ENCODE measurements at regions not wholly inside any gene's neighbourhood (a gene's known extent, or its start where the extent isn't known, plus 50 kb on each side); places are given as distances from the start of the nearest gene placed in this dataset.

DNA sequence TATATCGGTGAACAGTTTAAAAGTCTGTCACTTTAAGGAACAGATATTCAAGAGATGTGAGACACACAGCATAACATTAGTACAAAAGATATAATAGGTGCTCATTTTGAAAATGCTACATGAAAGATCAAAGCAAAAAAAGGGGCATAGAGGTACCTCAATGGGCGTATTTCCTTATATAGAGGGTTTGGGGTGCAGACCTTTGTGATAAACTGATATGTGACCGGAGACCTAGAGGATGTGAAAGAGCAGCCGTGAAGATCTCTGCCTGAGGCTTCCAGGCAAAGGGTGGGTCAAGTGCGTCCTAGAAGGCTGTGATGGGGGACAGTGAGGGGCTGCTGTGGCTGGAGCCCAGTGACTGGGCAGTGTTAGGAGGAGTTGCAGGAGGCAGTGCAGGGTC lies 551.4 kb downstream of the ETS1 start:
- DNase-seq (ENCODE audit: low spot score) = no peak

DNA sequence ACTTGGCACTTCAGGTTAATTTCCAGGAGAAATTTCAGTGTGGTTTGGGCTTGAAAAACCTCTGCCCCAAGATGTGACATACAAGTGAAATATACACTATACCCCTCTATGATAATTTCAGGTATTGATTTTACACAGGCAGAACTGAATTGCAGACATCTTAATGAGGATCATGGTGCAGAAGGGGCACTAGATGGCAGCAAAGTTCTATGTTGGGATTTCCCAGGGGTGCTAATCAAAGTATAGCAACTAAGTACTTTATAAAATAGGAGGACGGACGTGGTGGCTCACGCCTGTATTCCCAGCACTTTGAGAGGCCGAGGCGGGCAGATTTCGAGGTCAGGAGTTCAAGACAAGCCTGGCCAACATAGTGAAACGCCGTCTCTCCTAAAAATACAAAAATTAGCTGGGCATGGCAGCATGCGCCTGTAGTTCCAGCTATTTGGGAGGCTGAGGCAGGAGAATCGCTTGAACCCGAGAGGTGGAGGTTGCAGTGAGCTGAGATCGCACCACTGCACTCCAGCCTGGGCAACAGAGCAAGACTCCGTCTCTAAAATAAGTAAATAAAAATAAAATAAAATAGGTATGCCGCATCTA lies 555.7 kb downstream of the ETS1 start:
- peak; percentile 57 for DNase-seq (ENCODE audit: low spot score)

DNA sequence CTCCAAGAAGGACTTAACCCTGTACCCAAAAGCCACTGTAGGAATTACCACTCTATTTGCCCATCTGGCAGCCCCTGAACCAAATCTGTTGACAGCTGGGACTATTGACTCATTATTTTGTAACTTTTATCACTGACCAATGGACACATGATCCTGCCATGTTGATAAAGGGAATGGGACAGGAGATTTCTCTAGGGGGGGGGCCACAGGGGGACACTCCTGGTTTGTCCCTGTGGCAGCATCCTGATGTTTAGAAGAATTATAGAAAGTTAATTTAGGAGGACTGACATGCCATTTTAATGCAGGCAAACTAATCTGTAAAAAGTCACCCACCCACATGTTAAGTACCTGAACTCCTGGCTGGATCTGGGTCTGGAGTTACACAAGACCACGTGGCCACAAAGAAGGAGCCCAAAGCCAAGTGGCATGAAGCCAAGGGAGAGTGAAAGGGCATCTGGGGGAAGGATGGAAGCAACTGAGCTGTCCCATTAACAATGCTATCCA lies 558.1 kb downstream of the ETS1 start:
- DNase-seq (ENCODE audit: low spot score) = no peak

DNA sequence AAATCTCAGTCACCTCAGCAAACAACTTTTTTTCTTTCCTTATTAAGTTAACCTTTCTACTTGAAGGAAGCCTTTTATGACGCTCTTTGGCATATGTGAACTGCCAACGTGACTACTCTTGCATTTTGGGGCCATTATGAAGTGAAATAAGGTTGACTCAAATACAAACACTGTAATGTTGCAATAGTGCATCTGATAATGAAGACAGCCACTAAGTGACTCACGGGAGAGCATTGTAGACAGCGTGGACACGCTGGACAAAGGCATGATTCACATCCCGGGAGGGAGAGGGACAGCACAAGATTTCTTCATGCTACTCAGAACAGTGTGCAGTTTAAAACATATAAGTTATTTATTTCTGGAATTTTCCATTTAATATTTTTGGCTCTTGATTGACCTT lies 560.8 kb downstream of the ETS1 start:
- DNase-seq (ENCODE audit: low spot score) = no peak

DNA sequence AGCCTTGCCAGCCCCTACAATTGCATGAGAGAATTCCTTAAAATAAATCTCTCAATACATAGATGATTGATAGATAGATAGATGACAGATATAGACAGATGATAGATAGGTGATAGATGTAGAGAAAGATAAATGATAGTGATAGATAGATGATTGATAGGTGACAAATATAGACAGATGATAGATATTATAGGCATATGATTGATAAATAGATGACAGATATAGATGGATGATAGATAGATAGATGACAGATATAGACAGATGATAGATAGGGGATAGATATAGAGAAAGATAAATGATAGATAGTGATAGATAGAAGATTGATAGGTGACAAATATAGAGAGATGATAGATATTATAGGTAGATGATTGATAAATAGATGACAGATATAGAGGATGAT lies 564.6 kb downstream of the ETS1 start:
- DNase-seq (ENCODE audit: low spot score) = no peak

DNA sequence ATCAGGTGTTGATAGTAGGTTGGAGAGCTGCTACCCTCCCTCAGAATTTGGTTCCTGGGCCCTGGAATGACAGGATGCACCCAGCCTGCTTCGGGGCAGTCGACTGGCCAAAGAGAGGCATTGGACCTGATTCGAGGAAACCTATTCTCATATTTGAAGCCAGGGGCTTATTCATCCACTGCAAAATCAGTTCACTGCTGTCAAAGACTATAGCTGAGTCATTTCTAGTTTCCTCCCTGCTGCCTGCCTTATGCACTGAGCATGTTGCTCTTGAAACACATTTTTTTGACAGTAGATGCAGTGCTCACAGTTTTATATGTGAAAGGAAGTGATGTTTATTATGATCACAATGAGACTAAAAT lies 565.4 kb downstream of the ETS1 start:
- DNase-seq (ENCODE audit: low spot score) = no peak

DNA sequence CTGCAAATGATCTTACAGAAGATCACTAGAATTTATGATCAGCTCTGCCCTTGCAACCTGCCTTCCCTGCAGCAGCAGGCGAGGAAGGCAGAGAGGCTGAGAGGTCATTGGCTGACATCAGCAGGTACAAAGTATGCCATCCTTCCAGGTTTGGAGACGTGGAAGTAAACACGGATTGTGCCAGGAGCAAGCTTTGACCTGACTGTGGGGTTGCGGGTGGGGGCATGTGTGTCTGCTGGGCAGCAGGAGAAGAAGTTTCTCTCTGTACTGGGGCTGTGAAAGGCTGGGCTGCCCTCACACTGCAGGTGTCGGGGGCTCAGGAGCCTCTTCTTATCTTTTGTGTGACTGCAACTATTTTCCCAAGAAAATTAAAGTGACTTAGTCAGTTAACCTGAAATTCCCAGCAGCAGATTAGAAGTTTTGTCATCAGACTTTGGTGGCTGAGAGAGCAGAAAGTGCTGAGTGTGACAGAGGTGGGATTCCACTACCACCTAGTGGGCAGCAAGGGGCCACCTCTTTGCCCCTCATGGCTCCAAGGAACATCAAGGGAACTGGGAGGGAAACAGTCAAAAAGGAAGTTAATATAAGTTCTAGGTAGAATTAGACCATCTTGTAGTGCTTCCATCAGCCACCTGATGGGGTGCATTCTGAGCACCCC lies 565.9 kb downstream of the ETS1 start:
- DNase-seq (ENCODE audit: low spot score) = peak; percentile 59

DNA sequence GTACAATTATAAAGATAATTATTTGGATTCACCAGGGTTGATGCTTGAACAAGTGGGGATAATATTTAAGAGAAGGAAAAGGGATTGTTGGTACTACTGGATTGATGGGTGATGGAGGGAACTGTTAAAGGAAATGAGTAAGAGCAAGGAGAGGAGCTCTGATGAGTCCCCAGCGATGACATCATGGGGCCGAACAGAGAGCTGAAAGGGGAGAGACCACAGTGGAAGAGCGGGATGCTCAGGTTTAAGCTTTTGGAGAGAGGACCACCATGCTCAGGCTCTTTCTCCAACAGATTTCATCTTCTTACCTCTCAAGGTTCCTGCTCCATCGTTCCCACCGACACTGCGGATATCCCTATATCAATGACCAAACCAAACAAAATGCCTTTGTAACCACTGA lies 568.7 kb downstream of the ETS1 start:
- DNase-seq (ENCODE audit: low spot score) = no peak

DNA sequence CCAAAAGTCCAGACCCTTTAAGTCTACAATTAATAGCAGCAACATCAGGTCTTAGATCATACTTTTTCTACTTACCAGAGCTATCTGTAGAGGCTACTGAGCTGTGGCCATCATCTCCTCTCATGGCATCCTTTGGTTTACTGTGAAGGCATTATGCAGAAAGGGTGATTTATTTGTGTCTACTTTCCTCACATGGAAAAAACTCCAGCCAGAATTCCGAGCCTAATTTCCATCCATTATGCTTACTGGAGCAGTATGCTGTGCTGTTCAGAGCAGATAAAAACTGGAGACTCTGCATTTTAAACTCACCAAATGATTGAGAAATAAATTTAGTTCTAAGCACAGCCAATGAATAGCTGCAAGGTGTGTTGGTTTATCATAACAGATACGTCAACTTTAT lies 581.8 kb downstream of the ETS1 start:
- DNase-seq (ENCODE audit: low spot score) = no peak

DNA sequence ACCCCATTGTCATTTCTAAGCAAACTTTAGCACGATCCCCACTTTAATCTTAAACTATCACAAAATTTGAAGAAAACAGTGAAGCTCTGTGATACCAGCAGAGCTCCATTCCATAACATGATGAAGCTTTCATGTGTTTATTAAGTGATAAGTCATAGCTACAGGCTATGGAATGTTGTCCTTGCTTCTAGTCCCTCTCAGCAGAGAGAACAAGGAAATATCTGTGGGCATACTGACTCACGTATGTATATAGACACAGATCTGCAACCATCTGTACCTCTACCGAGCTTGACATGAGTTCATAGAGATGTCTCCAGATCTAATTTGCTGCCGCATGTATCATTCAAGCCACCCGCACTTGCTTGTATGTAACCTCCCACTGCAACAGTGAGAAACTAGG lies 588.9 kb downstream of the ETS1 start:
- no peak for DNase-seq (ENCODE audit: low spot score)

DNA sequence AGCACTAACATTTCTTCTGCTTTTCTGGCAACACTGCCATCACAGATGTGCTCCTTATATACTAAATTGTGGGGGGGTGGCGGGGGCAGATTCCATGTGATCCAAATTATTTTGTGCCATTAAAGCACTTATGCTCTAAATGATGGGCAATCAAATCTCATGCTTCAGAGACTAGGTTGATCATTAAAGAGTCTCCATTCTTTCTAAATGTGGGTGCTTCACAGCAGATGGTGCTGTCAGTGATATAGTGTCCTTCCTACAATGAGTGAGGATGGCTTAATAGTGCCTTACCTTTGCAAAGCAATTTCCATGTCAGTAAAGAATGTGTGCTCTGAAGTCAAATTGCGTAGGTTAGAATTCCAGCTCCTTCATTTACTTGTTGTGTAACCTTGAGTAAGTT lies 589.8 kb downstream of the ETS1 start:
- no peak for DNase-seq (ENCODE audit: low spot score)

DNA sequence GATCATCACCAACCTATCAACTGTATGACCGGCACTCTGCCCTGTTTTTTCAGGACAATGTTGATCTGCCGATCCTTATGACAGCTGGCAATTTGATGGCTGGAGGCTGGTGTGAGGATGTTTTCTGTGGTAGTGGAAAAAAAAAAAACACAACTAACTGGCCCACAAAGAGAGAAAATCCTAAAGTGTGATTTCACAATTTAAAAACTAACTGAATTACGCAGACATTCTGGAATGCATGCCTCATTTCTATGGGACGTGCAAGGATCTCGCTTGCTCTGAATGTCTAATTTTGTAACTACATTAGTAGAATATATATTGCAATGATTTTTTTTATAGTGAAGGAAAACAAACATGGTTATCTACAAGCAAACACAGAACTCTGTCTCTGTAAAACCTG lies 590.5 kb downstream of the ETS1 start:
- no peak for DNase-seq (ENCODE audit: low spot score)

DNA sequence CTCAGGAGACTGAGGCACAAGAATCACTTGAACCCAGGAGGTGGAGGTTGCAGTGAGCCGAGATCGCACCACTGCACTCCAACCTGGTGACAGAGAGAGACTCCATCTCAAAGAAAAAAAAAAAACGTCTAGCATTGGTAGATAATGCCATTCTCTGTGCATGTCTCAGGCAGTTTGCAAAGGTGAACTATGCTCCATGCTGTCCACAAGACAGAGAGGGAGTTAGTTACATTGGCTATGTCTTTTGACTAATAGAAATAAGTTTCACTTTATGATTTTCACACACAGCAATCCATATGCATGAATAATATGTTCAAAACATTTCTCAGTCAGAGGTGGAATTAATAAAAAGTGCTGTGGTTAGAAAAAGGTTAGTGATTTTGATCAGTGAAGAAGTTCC lies 591.4 kb downstream of the ETS1 start:
- no peak for DNase-seq (ENCODE audit: low spot score)

DNA sequence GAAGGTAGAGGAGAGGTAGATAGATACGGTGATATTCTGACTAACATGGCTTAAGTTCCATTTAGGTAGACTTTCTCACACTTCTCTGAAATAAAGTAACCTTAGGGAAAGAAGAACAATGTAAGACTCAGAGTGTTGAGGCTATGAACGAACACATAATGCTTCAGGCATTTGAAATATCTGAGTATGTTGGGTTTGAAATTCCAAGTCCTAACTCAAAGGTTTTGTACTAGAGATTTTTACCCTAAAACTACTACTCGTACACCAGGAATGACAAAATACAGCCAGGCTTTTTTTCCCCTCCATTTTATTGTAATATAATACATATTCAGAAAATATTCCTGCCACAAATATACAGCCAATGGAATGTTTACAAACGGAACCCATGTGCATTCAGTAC lies 592.6 kb downstream of the ETS1 start:
- no peak for DNase-seq (ENCODE audit: low spot score)

DNA sequence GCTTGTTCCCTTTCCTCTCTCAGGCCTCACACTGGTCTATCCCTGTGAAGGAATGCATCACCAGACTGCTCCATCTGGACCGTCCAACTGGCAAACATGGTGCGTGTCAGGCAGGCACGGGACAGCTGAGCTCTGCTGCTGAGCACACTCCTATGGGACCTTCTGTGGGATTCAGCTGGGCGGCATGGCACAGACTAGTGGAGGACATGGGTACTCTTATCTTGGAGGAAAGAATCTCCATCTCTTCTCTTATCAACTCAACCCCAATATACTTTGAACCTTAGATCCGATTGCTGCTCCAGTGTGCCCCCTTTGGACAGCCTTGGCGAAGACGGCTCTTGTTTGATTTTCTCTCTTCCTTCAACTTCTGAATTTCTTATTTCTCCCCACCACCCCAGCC lies 593.6 kb downstream of the ETS1 start:
- peak; percentile 41 for DNase-seq (ENCODE audit: low spot score)

DNA sequence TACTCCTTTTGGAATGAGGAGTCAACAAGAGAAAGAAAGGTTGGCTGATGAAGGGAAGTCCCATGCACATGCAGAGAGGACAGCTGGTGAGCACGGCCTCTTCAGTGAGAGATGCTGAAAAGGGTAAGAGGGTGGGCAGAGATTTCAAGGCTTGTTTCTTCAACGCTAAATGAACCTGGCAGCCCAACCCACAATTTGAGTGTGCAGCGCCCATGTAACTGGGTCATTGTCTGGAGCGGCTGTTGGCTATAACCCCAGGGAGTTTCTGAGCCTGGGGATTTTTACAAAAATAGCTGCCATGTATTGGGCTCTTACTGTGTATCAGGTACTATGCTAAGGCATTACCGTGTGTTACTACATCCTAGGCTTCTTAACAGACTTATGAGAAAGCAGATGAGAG lies 594.1 kb downstream of the ETS1 start:
- no peak for DNase-seq (ENCODE audit: low spot score)

DNA sequence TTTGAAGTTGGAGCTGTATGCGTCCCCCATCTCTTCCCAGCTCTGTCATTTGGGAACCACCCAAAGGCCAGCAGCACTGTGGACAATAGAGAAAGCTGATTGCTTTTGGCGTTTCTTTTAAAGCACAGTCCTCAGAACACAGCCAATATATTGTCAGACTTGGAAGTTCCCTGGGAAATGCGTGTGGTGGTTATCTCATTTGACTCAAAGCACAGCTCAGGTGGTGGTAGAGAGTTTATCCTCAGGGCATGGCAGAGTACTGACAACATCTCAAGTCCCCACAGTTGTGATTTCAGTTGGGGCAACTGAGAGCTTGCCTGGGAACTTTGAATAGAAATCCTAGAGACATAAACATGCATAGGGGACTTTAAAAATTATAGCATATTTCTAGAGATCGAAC lies 601.3 kb downstream of the ETS1 start:
- DNase-seq (ENCODE audit: low spot score) = no peak

DNA sequence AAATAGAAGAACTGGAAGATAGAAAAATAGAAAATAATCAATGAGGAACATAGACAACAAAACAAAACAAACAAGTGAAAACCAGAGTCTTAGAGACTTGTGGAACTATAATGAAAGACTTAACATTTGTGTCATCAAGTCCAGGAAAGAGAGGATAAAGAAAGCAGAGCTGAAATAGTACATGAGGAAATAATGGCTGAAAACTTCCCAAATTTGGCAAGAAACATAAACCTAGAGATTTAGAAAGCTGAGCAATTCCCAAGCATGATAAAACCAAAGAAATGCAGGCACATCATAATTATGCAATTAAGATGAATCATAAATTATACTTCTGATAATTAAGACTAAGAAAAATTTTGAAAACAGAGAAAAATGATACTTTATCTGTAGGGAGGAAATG lies 614.5 kb downstream of the ETS1 start:
- DNase-seq (ENCODE audit: low spot score) = no peak

DNA sequence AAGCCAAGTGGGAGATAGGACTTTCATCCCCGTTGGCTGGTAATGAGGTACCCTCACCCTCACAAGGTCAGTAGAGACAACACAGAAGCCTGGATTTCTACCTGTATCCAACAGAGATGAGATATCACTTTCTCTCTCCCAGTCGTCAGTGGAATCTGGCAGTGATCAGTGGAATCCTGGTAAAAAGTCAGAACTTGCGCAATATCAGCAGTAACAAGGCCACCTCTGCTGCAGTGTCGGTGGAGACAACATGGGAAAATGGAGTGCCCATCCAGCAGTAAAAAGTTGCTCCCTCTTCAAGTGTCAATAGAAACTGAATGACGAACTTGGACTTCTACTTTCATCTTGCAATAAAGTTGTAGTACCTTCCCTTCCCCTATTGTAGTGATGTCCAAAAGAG lies 615.9 kb downstream of the ETS1 start:
- DNase-seq (ENCODE audit: low spot score) = no peak

DNA sequence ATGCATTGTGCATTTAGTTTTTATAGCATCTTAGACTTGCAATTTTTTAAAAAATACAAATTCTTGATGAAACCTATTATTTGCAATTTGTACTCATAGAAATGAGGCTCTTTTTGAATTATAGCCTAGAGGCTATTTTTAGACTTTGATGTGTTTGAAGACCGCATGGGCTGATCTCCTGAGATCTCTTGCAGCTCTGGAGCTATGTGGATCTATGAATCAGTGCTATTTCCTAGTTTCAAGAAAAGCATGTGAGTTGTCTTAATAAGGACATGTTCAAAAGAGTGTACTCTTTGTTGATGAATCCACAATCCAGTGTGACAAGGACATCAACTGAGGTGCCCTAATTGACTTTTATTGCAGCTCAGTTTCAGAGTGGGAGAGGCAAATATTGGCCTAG lies 620.5 kb downstream of the ETS1 start:
- DNase-seq (ENCODE audit: low spot score) = no peak

DNA sequence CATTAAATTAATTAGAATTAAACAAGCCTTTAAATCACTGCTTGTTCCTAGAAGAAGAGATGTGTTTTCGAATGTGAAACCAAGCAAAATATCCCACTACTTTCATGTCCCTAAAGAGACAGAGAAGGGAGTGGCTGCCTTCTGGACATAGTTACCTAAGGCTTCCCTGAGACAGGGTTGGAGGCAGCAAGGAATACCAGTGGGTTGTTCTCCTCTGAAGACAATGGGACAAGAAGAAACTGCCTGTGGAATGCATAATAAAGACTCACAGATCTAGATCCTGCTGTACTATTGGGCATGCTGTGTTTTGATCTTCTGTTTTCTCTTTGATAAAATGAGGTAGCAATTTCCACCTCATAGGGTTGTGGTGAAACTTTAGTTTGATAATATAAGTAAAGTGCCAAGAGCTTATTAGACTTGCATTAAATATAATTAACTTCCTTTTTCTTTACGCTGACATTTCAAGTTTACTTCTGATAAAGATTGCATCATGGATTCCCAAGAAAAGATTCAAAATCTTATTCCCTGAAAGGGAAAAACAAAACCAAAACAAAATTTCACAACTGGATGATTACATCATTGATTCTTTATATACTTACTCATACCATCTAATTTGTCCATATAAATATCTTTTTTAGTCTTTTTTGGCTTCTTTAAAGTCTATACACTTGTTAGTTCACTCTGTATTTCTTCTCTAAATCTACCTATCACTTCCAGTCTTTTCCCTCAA lies 621.3 kb downstream of the ETS1 start:
- DNase-seq (ENCODE audit: low spot score) = no peak

DNA sequence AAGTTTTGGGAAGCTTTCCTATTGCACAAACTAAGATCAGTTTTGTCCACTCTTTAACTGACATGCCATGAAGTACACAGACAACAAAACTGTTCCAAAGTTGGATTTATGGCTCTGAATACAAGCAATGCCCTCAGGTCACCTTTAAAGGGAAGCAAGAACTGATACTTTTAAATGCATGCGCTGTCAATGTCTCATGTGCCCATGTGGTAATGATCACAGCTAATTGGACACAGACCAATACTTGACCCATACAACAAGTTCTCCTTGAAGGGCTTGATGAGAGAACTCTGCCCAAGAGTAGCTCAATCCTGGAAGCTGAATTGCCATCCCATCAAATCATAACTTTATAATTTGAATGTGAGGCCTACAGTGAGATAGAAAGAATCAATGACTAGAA lies 624.9 kb downstream of the ETS1 start:
- DNase-seq (ENCODE audit: low spot score) = no peak

DNA sequence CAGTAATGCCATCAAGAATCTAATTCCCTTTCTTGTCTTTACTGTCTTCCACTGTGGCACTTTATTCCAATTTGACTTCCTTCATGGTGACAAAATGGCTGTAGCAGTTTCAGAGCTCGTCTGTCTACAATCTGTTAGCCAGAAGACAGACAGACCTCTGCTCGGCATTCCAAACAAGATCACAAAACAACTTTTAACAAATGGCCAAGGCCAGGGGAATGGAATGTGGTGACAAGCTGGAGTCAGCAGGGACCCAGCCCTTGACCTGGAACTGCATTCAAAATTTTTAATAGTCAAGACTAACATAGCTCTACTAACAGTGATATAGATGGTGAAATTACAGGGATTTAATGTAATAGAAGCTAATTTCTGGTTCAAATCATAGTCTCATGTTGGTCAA lies 637.2 kb downstream of the ETS1 start:
- no peak for DNase-seq (ENCODE audit: low spot score)

DNA sequence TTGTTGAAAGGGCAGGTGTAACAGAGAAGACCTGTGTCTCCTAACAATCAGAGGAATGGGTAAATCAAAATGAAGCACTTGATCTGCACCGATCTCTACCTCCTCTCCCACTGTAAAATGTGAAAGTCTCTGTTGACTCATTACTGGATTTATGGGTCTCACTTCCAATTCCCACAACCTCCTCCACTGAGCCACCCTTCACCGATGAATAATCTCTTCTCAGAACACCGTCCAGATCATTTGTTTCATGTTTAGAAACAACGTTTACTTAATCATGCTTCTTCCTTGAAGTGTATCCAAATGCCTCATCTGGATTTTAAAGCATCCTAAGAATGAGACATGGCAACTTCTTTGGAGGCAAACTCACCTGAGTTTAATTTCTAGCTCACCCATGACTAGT lies 643.6 kb downstream of the ETS1 start:
- no peak for DNase-seq (ENCODE audit: low spot score)
